ENCODE measurements at regions not wholly inside any gene's neighbourhood (a gene's known extent, or its start where the extent isn't known, plus 50 kb on each side); places are given as distances from the start of the nearest gene placed in this dataset.
A peak's percentile ranks its signal among the peaks of the same experiment; 100 is the strongest.

- H3K36me3 ChIP-seq = no peaks in the 10 kb centered on the region
- TF ChIP-seq, protein P1, sequence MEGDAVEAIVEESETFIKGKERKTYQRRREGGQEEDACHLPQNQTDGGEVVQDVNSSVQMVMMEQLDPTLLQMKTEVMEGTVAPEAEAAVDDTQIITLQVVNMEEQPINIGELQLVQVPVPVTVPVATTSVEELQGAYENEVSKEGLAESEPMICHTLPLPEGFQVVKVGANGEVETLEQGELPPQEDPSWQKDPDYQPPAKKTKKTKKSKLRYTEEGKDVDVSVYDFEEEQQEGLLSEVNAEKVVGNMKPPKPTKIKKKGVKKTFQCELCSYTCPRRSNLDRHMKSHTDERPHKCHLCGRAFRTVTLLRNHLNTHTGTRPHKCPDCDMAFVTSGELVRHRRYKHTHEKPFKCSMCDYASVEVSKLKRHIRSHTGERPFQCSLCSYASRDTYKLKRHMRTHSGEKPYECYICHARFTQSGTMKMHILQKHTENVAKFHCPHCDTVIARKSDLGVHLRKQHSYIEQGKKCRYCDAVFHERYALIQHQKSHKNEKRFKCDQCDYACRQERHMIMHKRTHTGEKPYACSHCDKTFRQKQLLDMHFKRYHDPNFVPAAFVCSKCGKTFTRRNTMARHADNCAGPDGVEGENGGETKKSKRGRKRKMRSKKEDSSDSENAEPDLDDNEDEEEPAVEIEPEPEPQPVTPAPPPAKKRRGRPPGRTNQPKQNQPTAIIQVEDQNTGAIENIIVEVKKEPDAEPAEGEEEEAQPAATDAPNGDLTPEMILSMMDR (IDR thresholded peaks at IDR 0.05) = no peak
- DNase-seq (no peak), ATAC-seq (peak; percentile 34)
- intact Hi-C loops (cut with DNase I) = no loop called here
- no peak overlapping the region for H3K27ac ChIP-seq
- no peak overlapping the region for H3K4me3 ChIP-seq
- H3K27me3 ChIP-seq = no peaks in the 10 kb centered on the region
- H3K9me3 ChIP-seq = no peaks in the 10 kb centered on the region
- H3K4me1 ChIP-seq = no peaks in the 10 kb centered on the region
These were observed 412.1 kb upstream of the MYT1L start for GRCh38 chr2:2743164-2743571.

GRCh38 chr2:2742726-2743125 lies 411.7 kb upstream of the MYT1L start:
- no peak for DNase-seq
- Histone ChIP-seq H3K27me3 (no peaks in the 10 kb centered on the region), H3K4me3 (no peak overlapping the region), H3K9me3 (no peaks in the 10 kb centered on the region), H3K36me3 (no peaks in the 10 kb centered on the region), H3K4me1 (no peaks in the 10 kb centered on the region), H3K27ac (no peak overlapping the region)
- TF ChIP-seq, protein P1 (IDR thresholded peaks at IDR 0.05) = no peak
- ATAC-seq = no peak
- intact Hi-C loops (cut with DNase I) = no loop called here

- ATAC-seq = no peak
- TF ChIP-seq, protein P1 (IDR thresholded peaks at IDR 0.05) = no peak
- no peak for DNase-seq
- no peak overlapping the region for H3K27ac ChIP-seq
- no peak overlapping the region for H3K4me3 ChIP-seq
- intact Hi-C loops (cut with DNase I) = no loop called here
- H3K36me3 ChIP-seq = no peaks in the 10 kb centered on the region
- H3K4me1 ChIP-seq = no peaks in the 10 kb centered on the region
- no peaks in the 10 kb centered on the region for H3K9me3 ChIP-seq
- H3K27me3 ChIP-seq = no peaks in the 10 kb centered on the region
These were observed 409.2 kb upstream of the MYT1L start for GRCh38 chr2:2740238-2740775.

GRCh38 chr2:2739231-2739795 lies 408.2 kb upstream of the MYT1L start:
- intact Hi-C loops (cut with DNase I) = no loop called here
- TF ChIP-seq, protein P1 (IDR thresholded peaks at IDR 0.05) = no peak
- ATAC-seq (no peak), DNase-seq (no peak)
- no peak overlapping the region for H3K27ac ChIP-seq
- H3K9me3 ChIP-seq = no peaks in the 10 kb centered on the region
- H3K27me3 ChIP-seq = no peaks in the 10 kb centered on the region
- H3K36me3 ChIP-seq = no peaks in the 10 kb centered on the region
- no peaks in the 10 kb centered on the region for H3K4me1 ChIP-seq
- H3K4me3 ChIP-seq = no peak overlapping the region

GRCh38 chr2:2738684-2739083 lies 407.6 kb upstream of the MYT1L start:
- Histone ChIP-seq H3K27ac (no peak overlapping the region), H3K27me3 (no peaks in the 10 kb centered on the region), H3K4me3 (no peak overlapping the region), H3K36me3 (no peaks in the 10 kb centered on the region), H3K9me3 (no peaks in the 10 kb centered on the region), H3K4me1 (no peaks in the 10 kb centered on the region)
- TF ChIP-seq, protein P1 (IDR thresholded peaks at IDR 0.05) = no peak
- ATAC-seq (no peak), DNase-seq (no peak)
- intact Hi-C loops (cut with DNase I) = no loop called here

- ATAC-seq (no peak), DNase-seq (no peak)
- Histone ChIP-seq H3K27ac (no peak overlapping the region), H3K9me3 (no peaks in the 10 kb centered on the region), H3K27me3 (no peaks in the 10 kb centered on the region), H3K4me1 (no peaks in the 10 kb centered on the region), H3K36me3 (no peaks in the 10 kb centered on the region), H3K4me3 (no peak overlapping the region)
- TF ChIP-seq, protein P1 (IDR thresholded peaks at IDR 0.05) = no peak
- intact Hi-C loops (cut with DNase I) = no loop called here
These were observed 407.2 kb upstream of the MYT1L start for GRCh38 chr2:2738276-2738675.

Data from upper lobe of right lung (tissue), 1 donor.